CD14-positive monocyte (primary cell): ENCODE measurements at regions not wholly inside any gene's neighbourhood (a gene's known extent, or its start where the extent isn't known, plus 50 kb on each side); places are given as distances from the start of the nearest gene placed in this dataset.

Experiments
- DNase-seq, 3 donors: peaks; one replicate each; pipeline ENCODE4 v3.0.0-alpha.2; 2011 to 2022
- H2AFZ ChIP-seq: 2 replicates; pipeline ENCODE4 v1.6.0; 2012; ENCODE audit warnings: mild to moderate bottlenecking, low read depth, low read length, inconsistent platforms; ENCODE audit not compliant: insufficient read depth, poor library complexity, severe bottlenecking
- H3K27ac ChIP-seq, 2 donors: 1 replicate in 1 of 2; 2 replicates in 1 of 2; pipeline ENCODE4 v1.5.1; 2012 to 2013; ENCODE audit warnings: low read length in 2 of 2, control low read depth in 1 of 2, inconsistent platforms in 1 of 2, low read depth in 1 of 2, mild to moderate bottlenecking in 1 of 2
- H3K27me3 ChIP-seq, 2 donors: one replicate each; pipeline versions ENCODE4 v1.6.0 to v1.6.1; 2011 to 2013; ENCODE audit warnings: low read length in 2 of 2; ENCODE audit not compliant: control insufficient read depth in 2 of 2, insufficient read depth in 2 of 2
- H3K36me3 ChIP-seq, 2 donors: replicated peaks in 1 of 2; 1 replicate in 1 of 2; 2 replicates in 1 of 2; pipeline versions ENCODE4 v1.5.1 to v1.6.1; 2012 to 2013; ENCODE audit warnings: low read length in 2 of 2, control low read depth in 1 of 2, inconsistent platforms in 1 of 2, mild to moderate bottlenecking in 1 of 2; ENCODE audit not compliant: insufficient read depth in 2 of 2, control insufficient read depth in 1 of 2
- H3K4me1 ChIP-seq, 2 donors: 1 replicate in 1 of 2; 2 replicates in 1 of 2; pipeline versions ENCODE4 v1.5.1 to v1.6.1; 2012 to 2013; ENCODE audit warnings: low read length in 2 of 2, control low read depth in 1 of 2, inconsistent platforms in 1 of 2, mild to moderate bottlenecking in 1 of 2, moderate library complexity in 1 of 2; ENCODE audit not compliant: insufficient read depth in 2 of 2, control insufficient read depth in 1 of 2
- H3K4me2 ChIP-seq: replicated peaks from 2 replicates; pipeline ENCODE3; 2012; ENCODE audit warnings: low read length, moderate library complexity, mild to moderate bottlenecking; ENCODE audit not compliant: poor library complexity, severe bottlenecking; ENCODE audit errors: extremely low read depth
- H3K4me3 ChIP-seq, 3 experiments: fragments of 200-600 bp in 1 of 3; sonication (generic) in 1 of 3; replicated peaks in 1 of 3; 1 replicate in 2 of 3; 2 replicates in 1 of 3; pipeline ENCODE4 v1.5.1; 2011 to 2013; ENCODE audit warnings: low read length in 3 of 3, mild to moderate bottlenecking in 3 of 3, control low read depth in 2 of 3, low read depth in 2 of 3, inconsistent platforms in 1 of 3, moderate library complexity in 1 of 3
- H3K79me2 ChIP-seq: 2 replicates; pipeline ENCODE4 v1.6.0; 2012; ENCODE audit warnings: mild to moderate bottlenecking, control low read depth, inconsistent platforms, low read length, moderate library complexity; ENCODE audit not compliant: insufficient read depth
- H3K9ac ChIP-seq: 2 replicates; pipeline ENCODE4 v1.6.0; 2017; ENCODE audit warnings: low read length, mild to moderate bottlenecking; ENCODE audit not compliant: insufficient read depth, poor library complexity, severe bottlenecking
- H3K9me3 ChIP-seq, 2 donors: replicated peaks in 1 of 2; 1 replicate in 1 of 2; 2 replicates in 1 of 2; pipeline versions ENCODE4 v1.5.1 to v1.6.1; 2012 to 2013; ENCODE audit warnings: low read length in 2 of 2, control low read depth in 1 of 2; ENCODE audit not compliant: control insufficient read depth in 1 of 2, insufficient read depth in 1 of 2
- H4K20me1 ChIP-seq: 2 replicates; pipeline ENCODE4 v1.6.0; 2012; ENCODE audit warnings: mild to moderate bottlenecking, low read length, control low read depth, moderate library complexity; ENCODE audit not compliant: insufficient read depth
- H3K27ac Mint-ChIP-seq, 7 donors: one replicate each; pipeline ENCODE4 v1.8.0; 2020; ENCODE audit warnings: mild to moderate bottlenecking in 7 of 7, mixed read lengths in 7 of 7, moderate library complexity in 6 of 7, inconsistent platforms in 2 of 7
- H3K27me3 Mint-ChIP-seq, 3 donors: one replicate each; pipeline ENCODE4 v1.8.0; 2021 to 2022; ENCODE audit warnings: low read depth in 3 of 3, mild to moderate bottlenecking in 3 of 3, mixed read lengths in 3 of 3, moderate library complexity in 3 of 3, inconsistent platforms in 1 of 3
- H3K36me3 Mint-ChIP-seq, 2 donors: one replicate each; pipeline ENCODE4 v1.8.0; 2020; ENCODE audit warnings: mixed read lengths in 2 of 2, inconsistent platforms in 1 of 2, mild to moderate bottlenecking in 1 of 2
- H3K4me1 Mint-ChIP-seq: one replicate; pipeline ENCODE4 v1.8.0; 2020; ENCODE audit warnings: mild to moderate bottlenecking, mixed read lengths
- H3K4me3 Mint-ChIP-seq, 2 donors: one replicate each; pipeline ENCODE4 v1.8.0; 2020; ENCODE audit warnings: mild to moderate bottlenecking in 2 of 2, mixed read lengths in 2 of 2, moderate library complexity in 1 of 2
- H3K9me3 Mint-ChIP-seq, 7 donors: one replicate each; pipeline ENCODE4 v1.8.0; 2020 to 2022; ENCODE audit warnings: mixed read lengths in 7 of 7, mild to moderate bottlenecking in 6 of 7, moderate library complexity in 6 of 7, inconsistent platforms in 2 of 7
- WGBS: methylation state at CpG from one replicate; pipeline ENCODE4 v1.1.5; 2013; ENCODE audit warnings: missing lambda C conversion rate; ENCODE audit not compliant: insufficient coverage; 5-methylcytosine and 5-hydroxymethylcytosine counted together
- intact Hi-C, 2 donors: fragments of 100-400 bp; cut with micrococcal nuclease; formaldehyde crosslinking; loops; one replicate each; pipeline versions ENCODE4 v1.15.0 to v1.15.1; 2023
- TF ChIP-seq, protein P1 (sequence below): fragments of 200-600 bp; IDR thresholded peaks from one replicate; pipeline ENCODE4 v1.8.0; 2022; ENCODE audit warnings: antibody characterized with exemption, mild to moderate bottlenecking

DNA sequence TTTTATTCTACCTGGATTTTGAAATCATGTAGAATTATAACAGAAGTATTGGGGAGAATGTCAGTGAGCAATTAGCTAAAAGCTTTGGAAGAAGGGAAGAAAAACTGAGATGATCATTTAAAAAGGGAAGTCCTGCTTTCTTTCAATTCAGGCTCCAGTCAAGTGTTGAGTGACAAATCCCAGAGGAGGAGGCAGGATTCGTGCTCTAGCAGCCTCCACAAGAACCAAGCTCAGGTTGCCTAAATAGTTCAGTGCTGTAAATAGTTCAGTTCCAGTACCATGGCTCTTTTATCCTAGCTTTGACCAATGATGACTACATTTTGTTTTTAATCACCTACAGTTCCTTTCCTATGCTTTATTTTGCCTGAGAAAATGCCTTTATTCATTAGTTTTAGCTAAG, 204.9 kb upstream of the NREP start:
- 29% methylated on average over 1 of the region's 1 CpG for WGBS
- Mint-ChIP-seq H3K9me3 (peaks cover 0 to 6% (median 2%) of the 10 kb centered on the region in 7 donors), H3K27me3 (no peaks in the 10 kb centered on the region), H3K4me3 (no peak overlapping the region), H3K36me3 (no peaks in the 10 kb centered on the region), H3K4me1 (peaks cover 8% of the 10 kb centered on the region), H3K27ac (no peak overlapping the region)
- Histone ChIP-seq H3K9ac (no peak overlapping the region), H3K9me3 (no peaks in the 10 kb centered on the region), H3K27me3 (no peaks in the 10 kb centered on the region), H3K27ac (no peak overlapping the region), H3K79me2 (no peaks in the 10 kb centered on the region), H3K4me1 (no peaks in the 10 kb centered on the region), H3K36me3 (no peaks in the 10 kb centered on the region), H2AFZ (no peak overlapping the region), H3K4me3 (no peak overlapping the region), H3K4me2 (no peak overlapping the region), H4K20me1 (no peaks in the 10 kb centered on the region)
- DNase-seq, result no peak
- TF ChIP-seq, protein P1, sequence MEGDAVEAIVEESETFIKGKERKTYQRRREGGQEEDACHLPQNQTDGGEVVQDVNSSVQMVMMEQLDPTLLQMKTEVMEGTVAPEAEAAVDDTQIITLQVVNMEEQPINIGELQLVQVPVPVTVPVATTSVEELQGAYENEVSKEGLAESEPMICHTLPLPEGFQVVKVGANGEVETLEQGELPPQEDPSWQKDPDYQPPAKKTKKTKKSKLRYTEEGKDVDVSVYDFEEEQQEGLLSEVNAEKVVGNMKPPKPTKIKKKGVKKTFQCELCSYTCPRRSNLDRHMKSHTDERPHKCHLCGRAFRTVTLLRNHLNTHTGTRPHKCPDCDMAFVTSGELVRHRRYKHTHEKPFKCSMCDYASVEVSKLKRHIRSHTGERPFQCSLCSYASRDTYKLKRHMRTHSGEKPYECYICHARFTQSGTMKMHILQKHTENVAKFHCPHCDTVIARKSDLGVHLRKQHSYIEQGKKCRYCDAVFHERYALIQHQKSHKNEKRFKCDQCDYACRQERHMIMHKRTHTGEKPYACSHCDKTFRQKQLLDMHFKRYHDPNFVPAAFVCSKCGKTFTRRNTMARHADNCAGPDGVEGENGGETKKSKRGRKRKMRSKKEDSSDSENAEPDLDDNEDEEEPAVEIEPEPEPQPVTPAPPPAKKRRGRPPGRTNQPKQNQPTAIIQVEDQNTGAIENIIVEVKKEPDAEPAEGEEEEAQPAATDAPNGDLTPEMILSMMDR, result no peak
- intact Hi-C loops, result no loop called here

DNA sequence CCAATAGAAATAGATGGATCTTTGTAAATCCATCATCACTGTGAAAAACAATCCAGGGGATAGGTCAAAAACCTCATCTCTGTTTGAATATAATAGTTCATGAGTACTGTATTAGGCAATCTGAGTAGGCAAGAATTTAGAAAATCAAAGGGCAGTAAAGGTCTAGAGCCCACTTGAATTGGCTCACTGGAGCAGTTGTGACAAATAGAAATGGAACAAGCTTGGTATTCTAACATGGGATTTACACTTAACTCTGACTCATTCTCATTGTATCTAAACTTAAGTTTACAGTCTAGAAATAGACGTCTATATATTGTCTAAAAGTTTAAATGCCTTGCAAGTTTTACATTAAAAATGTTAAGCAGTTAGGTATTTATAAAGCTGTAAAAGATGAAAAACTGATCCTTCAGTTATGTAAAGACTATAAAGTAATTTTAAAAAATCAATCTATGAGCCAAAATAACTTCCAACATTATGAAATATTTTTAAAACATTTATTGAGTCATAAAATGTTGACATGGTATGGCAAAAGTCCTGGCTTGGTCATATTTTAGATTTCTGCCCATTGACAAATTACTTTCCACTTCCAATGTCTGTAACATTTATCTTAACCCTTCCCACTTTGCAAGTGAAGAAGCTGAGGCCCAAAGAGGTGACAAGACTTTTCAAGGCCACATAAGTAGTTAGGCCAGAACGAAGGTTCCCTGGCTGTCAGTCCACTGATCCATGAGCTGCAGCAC, 203.7 kb upstream of the NREP start:
- H3K4me2 ChIP-seq, result no peak overlapping the region
- peaks cover 0 to 2% (median 0%) of the 10 kb centered on the region in 3 donors for H3K27me3 Mint-ChIP-seq

More for the DNA sequence above, 203.7 kb upstream of the NREP start:
- Histone ChIP-seq H3K36me3 (no peaks in the 10 kb centered on the region), H3K4me3 (no peak overlapping the region), H4K20me1 (no peaks in the 10 kb centered on the region), H3K9ac (no peak overlapping the region), H3K4me1 (no peaks in the 10 kb centered on the region), H3K9me3 (no peaks in the 10 kb centered on the region), H3K27ac (no peak overlapping the region), H3K27me3 (no peaks in the 10 kb centered on the region), H2AFZ (no peak overlapping the region), H3K79me2 (no peaks in the 10 kb centered on the region)
- peaks cover 0 to 6% (median 2%) of the 10 kb centered on the region in 7 donors for H3K9me3 Mint-ChIP-seq
- H3K36me3 Mint-ChIP-seq, result no peaks in the 10 kb centered on the region
- H3K4me1 Mint-ChIP-seq, result no peaks in the 10 kb centered on the region
- 100% methylated on average over 1 of the region's 2 CpGs for WGBS
- no peak overlapping the region for H3K27ac Mint-ChIP-seq
- no peak overlapping the region for H3K4me3 Mint-ChIP-seq
- no peak for DNase-seq
- TF ChIP-seq, protein P1, result no peak
- intact Hi-C loops, result no loop called here
